ENCODE measurements at regions not wholly inside any gene's neighbourhood (a gene's known extent, or its start where the extent isn't known, plus 50 kb on each side); places are given as distances from the start of the nearest gene placed in this dataset.

DNA sequence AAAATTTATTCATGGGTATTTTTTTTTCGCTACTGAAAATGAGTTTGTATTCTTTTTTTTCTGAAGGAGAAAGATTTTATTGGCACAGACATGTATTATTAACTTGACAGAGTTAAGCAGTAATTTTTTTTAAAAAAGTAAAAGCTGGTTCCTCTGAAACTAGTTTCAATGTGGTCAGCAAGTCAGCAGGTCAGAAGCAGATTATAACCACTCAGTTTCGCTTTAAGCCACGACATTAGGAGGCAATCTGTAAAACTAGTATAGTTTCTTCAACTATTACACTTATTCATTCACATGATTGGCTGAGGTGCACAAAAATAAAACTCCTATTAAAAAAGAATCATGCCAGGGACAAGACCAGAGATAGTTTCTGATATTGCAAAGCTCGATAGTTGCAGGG is 714.2 kb upstream of the PCDH7 start:
- Histone ChIP-seq H3K4me3 (replicated peaks in 1 of 2; ENCODE audit: low read depth in 1 of 2, low read length in 2 of 2) (no peak overlapping the region), H3K79me2 (ENCODE audit: insufficient read depth, low read length) (no peaks in the 10 kb centered on the region), H4K20me1 (ENCODE audit: insufficient read depth) (no peaks in the 10 kb centered on the region), H3K9me3 (ENCODE audit: control insufficient read depth in 1 of 2, insufficient read depth in 1 of 2, low read depth in 1 of 2, low read length in 2 of 2) (no peaks in the 10 kb centered on the region; a peak in 1 of 4 replicates), H3K9ac (ENCODE audit: low read length) (no peak overlapping the region), H3K4me1 (ENCODE audit: control insufficient read depth in 1 of 2, insufficient read depth in 2 of 2, low read length in 2 of 2) (no peaks in the 10 kb centered on the region), H3K9me2 (ENCODE audit: insufficient read depth) (no peaks in the 10 kb centered on the region), H3K27me3 (ENCODE audit: insufficient read depth, low read length) (no peaks in the 10 kb centered on the region), H3K36me3 (ENCODE audit: control insufficient read depth in 1 of 2, insufficient read depth in 2 of 2, low read length in 2 of 2) (no peaks in the 10 kb centered on the region), H3K27ac (ENCODE audit: low read depth, low read length) (no peak overlapping the region), H2AFZ (ENCODE audit: low read depth, low read length, poor library complexity, severe bottlenecking) (no peak overlapping the region), H3K4me2 (ENCODE audit: low read length) (no peak overlapping the region)
- ATAC-seq (no peak), DNase-seq (ENCODE audit: low read depth, low spot score) (no peak)
- BruUV-seq (replicated peaks) = no TSS peak
- TF ChIP-seq ZNF274 (IDR thresholded peaks at IDR 0.05; ENCODE audit: low read depth, low read length) (no peak), POLR2AphosphoS5 (IDR thresholded peaks at IDR 0.05; ENCODE audit: low read depth, low read length) (no peak), EGR1 (IDR thresholded peaks at IDR 0.05; ENCODE audit: low read depth) (no peak), SIN3A (IDR thresholded peaks at IDR 0.05; ENCODE audit: low read depth) (no peak)
- intact Hi-C loops (cut with micrococcal nuclease) = no loop called here
- RAD21 ChIA-PET (ENCODE audit: low non-redundant PET in 1 of 2, low total read pairs in 2 of 2, uncharacterized antibody in 2 of 2, unreplicated experiment in 2 of 2) = no interaction called here
- POLR2A ChIA-PET = no interaction called here
- CTCF ChIA-PET = no interaction called here

DNA sequence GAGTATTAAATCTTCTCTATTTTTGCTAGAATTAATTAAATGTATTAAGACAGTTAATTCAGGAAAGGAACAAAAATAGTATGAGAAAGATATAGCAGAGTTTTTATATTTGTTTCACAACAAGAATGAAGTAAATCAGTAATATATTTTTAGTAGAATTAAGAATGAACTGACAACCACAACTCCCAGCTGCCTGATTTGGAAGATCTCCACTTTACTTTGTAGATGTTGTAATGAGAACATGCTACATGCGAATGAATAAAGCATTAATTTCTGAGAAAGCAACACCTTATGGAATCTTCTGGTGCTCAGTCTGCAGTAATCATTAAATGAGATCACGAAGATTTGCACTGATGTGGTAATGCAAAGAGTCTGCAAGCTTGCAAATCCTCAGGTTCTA is 695.6 kb upstream of the PCDH7 start:
- no TSS peak for BruUV-seq (replicated peaks)
- ATAC-seq (no peak), DNase-seq (ENCODE audit: low read depth, low spot score) (no peak)
- Histone ChIP-seq H3K9me2 (ENCODE audit: insufficient read depth) (no peaks in the 10 kb centered on the region), H2AFZ (ENCODE audit: low read depth, low read length, poor library complexity, severe bottlenecking) (no peak overlapping the region), H4K20me1 (ENCODE audit: insufficient read depth) (no peaks in the 10 kb centered on the region), H3K9ac (ENCODE audit: low read length) (no peak overlapping the region), H3K4me1 (ENCODE audit: control insufficient read depth in 1 of 2, insufficient read depth in 2 of 2, low read length in 2 of 2) (peaks cover 0 to 4% of the 10 kb centered on the region in 2 experiments; a peak in 2 of 4 replicates), H3K27me3 (ENCODE audit: insufficient read depth, low read length) (no peaks in the 10 kb centered on the region), H3K4me3 (replicated peaks in 1 of 2; ENCODE audit: low read depth in 1 of 2, low read length in 2 of 2) (no peak overlapping the region), H3K79me2 (ENCODE audit: insufficient read depth, low read length) (no peaks in the 10 kb centered on the region), H3K27ac (ENCODE audit: low read depth, low read length) (no peak overlapping the region), H3K4me2 (ENCODE audit: low read length) (no peak overlapping the region), H3K9me3 (ENCODE audit: control insufficient read depth in 1 of 2, insufficient read depth in 1 of 2, low read depth in 1 of 2, low read length in 2 of 2) (no peaks in the 10 kb centered on the region), H3K36me3 (ENCODE audit: control insufficient read depth in 1 of 2, insufficient read depth in 2 of 2, low read length in 2 of 2) (no peaks in the 10 kb centered on the region)
- intact Hi-C loops (cut with micrococcal nuclease) = no loop called here
- CTCF ChIA-PET = no interaction called here
- RAD21 ChIA-PET (ENCODE audit: low non-redundant PET in 1 of 2, low total read pairs in 2 of 2, uncharacterized antibody in 2 of 2, unreplicated experiment in 2 of 2) = no interaction called here
- POLR2A ChIA-PET = no interaction called here
- no peak for TF ChIP-seq CEBPB (IDR thresholded peaks at IDR 0.05; ENCODE audit: low read depth)
- TF ChIP-seq, protein P1, sequence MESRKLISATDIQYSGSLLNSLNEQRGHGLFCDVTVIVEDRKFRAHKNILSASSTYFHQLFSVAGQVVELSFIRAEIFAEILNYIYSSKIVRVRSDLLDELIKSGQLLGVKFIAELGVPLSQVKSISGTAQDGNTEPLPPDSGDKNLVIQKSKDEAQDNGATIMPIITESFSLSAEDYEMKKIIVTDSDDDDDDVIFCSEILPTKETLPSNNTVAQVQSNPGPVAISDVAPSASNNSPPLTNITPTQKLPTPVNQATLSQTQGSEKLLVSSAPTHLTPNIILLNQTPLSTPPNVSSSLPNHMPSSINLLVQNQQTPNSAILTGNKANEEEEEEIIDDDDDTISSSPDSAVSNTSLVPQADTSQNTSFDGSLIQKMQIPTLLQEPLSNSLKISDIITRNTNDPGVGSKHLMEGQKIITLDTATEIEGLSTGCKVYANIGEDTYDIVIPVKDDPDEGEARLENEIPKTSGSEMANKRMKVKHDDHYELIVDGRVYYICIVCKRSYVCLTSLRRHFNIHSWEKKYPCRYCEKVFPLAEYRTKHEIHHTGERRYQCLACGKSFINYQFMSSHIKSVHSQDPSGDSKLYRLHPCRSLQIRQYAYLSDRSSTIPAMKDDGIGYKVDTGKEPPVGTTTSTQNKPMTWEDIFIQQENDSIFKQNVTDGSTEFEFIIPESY (IDR thresholded peaks at IDR 0.05; ENCODE audit: extremely low read depth, insufficient replicate concordance, low read length) = no peak
- TF ChIP-seq TCF7L2 (IDR thresholded peaks at IDR 0.05; ENCODE audit: borderline replicate concordance, extremely low read depth, insufficient read depth, insufficient read length) = no peak
- TF ChIP-seq JUND (IDR thresholded peaks at IDR 0.05) = no peak
- TF ChIP-seq FOSL1 (IDR thresholded peaks at IDR 0.05; ENCODE audit: low read depth) = no peak
- no peak for TF ChIP-seq EGR1 (IDR thresholded peaks at IDR 0.05; ENCODE audit: low read depth)
- no peak for TF ChIP-seq RAD21 (IDR thresholded peaks at IDR 0.05; ENCODE audit: low read depth)
- TF ChIP-seq, protein P2, sequence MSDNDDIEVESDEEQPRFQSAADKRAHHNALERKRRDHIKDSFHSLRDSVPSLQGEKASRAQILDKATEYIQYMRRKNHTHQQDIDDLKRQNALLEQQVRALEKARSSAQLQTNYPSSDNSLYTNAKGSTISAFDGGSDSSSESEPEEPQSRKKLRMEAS (IDR thresholded peaks at IDR 0.05) = no peak
- TF ChIP-seq ZNF274 (IDR thresholded peaks at IDR 0.05; ENCODE audit: low read depth, low read length) = no peak
- no peak for TF ChIP-seq ZFX (IDR thresholded peaks at IDR 0.05)
- TF ChIP-seq YY1 (IDR thresholded peaks at IDR 0.05; ENCODE audit: extremely low read depth, insufficient replicate concordance, low read depth, low read length) = no peak
- no peak for TF ChIP-seq EZH2 (IDR thresholded peaks at IDR 0.05)
- TF ChIP-seq, protein P3, sequence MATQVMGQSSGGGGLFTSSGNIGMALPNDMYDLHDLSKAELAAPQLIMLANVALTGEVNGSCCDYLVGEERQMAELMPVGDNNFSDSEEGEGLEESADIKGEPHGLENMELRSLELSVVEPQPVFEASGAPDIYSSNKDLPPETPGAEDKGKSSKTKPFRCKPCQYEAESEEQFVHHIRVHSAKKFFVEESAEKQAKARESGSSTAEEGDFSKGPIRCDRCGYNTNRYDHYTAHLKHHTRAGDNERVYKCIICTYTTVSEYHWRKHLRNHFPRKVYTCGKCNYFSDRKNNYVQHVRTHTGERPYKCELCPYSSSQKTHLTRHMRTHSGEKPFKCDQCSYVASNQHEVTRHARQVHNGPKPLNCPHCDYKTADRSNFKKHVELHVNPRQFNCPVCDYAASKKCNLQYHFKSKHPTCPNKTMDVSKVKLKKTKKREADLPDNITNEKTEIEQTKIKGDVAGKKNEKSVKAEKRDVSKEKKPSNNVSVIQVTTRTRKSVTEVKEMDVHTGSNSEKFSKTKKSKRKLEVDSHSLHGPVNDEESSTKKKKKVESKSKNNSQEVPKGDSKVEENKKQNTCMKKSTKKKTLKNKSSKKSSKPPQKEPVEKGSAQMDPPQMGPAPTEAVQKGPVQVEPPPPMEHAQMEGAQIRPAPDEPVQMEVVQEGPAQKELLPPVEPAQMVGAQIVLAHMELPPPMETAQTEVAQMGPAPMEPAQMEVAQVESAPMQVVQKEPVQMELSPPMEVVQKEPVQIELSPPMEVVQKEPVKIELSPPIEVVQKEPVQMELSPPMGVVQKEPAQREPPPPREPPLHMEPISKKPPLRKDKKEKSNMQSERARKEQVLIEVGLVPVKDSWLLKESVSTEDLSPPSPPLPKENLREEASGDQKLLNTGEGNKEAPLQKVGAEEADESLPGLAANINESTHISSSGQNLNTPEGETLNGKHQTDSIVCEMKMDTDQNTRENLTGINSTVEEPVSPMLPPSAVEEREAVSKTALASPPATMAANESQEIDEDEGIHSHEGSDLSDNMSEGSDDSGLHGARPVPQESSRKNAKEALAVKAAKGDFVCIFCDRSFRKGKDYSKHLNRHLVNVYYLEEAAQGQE (IDR thresholded peaks at IDR 0.05; ENCODE audit: low read depth) = no peak
- TF ChIP-seq, protein P4, sequence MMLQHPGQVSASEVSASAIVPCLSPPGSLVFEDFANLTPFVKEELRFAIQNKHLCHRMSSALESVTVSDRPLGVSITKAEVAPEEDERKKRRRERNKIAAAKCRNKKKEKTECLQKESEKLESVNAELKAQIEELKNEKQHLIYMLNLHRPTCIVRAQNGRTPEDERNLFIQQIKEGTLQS (IDR thresholded peaks at IDR 0.05) = no peak
- TF ChIP-seq SRF (IDR thresholded peaks at IDR 0.05; ENCODE audit: low read depth) = no peak
- no peak for TF ChIP-seq SIN3A (IDR thresholded peaks at IDR 0.05; ENCODE audit: low read depth)

Measured in HCT116 (cell line).